ENCODE measurements at regions not wholly inside any gene's neighbourhood (a gene's known extent, or its start where the extent isn't known, plus 50 kb on each side); places are given as distances from the start of the nearest gene placed in this dataset.

DNA sequence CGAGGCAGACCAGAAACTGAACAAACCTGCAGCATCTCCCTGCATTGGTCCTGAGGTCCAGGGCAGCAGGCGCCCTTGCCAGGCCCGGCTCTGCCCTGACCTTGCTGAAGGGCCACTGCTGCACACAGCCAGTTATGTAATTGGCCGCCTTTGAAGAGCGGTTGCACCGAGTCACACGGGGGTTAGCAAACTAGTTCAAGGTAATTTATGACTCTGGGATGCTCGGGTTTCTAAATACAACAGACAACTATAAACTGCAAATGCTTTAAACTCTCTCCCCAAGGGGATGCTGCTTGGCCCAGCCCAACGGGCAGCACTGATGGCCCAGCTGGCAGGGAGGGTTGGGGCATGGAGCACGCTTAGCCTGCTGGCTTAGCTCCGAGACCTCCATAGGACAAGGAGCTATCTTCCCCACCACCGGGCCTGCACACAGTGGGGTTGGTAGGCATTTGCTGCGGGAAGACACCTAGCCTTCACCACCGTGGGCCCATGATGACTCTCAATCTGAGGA, 60.3 kb upstream of the IQSEC1 start:
- Histone ChIP-seq H3K9me3 (ENCODE audit: severe bottlenecking) (no peaks in the 10 kb centered on the region), H3K27me3 (ENCODE audit: insufficient read depth, poor library complexity, severe bottlenecking) (no peaks in the 10 kb centered on the region), H3K36me3 (ENCODE audit: low read depth) (no peaks in the 10 kb centered on the region), H3K4me1 (ENCODE audit: insufficient read depth, poor library complexity, severe bottlenecking) (no peaks in the 10 kb centered on the region), H3K4me3 (ENCODE audit: severe bottlenecking) (no peak overlapping the region), H3K27ac (ENCODE audit: poor library complexity, severe bottlenecking) (no peak overlapping the region)
- ATAC-seq (ENCODE audit: low read depth) (no peak), DNase-seq (ENCODE audit: low spot score) (no peak)
- TF ChIP-seq, protein P1, sequence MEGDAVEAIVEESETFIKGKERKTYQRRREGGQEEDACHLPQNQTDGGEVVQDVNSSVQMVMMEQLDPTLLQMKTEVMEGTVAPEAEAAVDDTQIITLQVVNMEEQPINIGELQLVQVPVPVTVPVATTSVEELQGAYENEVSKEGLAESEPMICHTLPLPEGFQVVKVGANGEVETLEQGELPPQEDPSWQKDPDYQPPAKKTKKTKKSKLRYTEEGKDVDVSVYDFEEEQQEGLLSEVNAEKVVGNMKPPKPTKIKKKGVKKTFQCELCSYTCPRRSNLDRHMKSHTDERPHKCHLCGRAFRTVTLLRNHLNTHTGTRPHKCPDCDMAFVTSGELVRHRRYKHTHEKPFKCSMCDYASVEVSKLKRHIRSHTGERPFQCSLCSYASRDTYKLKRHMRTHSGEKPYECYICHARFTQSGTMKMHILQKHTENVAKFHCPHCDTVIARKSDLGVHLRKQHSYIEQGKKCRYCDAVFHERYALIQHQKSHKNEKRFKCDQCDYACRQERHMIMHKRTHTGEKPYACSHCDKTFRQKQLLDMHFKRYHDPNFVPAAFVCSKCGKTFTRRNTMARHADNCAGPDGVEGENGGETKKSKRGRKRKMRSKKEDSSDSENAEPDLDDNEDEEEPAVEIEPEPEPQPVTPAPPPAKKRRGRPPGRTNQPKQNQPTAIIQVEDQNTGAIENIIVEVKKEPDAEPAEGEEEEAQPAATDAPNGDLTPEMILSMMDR (IDR thresholded peaks at IDR 0.05; ENCODE audit: poor library complexity, severe bottlenecking), result no peak

DNA sequence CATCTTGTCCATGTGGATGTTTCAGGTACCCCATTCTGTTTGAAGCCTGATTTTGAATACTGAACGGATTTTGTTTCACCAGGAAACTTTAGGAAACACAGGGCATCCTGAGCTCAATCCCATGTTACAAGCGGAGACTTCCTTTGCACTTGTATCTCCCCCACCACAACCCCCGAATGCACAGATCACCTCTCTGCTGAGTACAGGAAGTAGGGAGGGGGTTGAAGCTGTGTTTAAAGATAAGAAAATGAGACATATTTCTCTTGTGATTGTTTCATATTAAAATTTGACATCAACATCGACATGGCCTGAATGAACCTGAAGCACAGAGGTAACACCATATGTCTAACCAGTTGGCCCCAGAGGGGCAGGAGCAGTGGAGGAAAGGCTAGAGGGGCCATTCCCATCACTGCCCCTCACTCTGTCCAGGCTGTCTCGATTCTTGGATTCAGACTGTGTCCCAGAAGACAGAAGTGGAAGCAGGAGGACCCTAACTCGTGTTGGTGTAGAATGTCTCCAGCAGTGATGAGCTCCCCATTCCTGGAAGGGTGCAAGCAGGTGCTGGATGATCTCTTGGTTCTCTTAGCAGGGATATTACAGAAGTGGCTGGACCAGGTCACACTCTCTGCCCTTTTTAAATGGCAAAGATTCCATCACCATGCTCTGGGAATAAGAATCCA, 59.6 kb upstream of the IQSEC1 start:
- Histone ChIP-seq H3K4me3 (ENCODE audit: severe bottlenecking) (no peak overlapping the region), H3K27ac (ENCODE audit: poor library complexity, severe bottlenecking) (no peak overlapping the region), H3K36me3 (ENCODE audit: low read depth) (no peaks in the 10 kb centered on the region), H3K9me3 (ENCODE audit: severe bottlenecking) (no peaks in the 10 kb centered on the region), H3K4me1 (ENCODE audit: insufficient read depth, poor library complexity, severe bottlenecking) (no peaks in the 10 kb centered on the region), H3K27me3 (ENCODE audit: insufficient read depth, poor library complexity, severe bottlenecking) (no peaks in the 10 kb centered on the region)
- TF ChIP-seq, protein P1 (IDR thresholded peaks at IDR 0.05; ENCODE audit: poor library complexity, severe bottlenecking), result no peak
- no peak for ATAC-seq (ENCODE audit: low read depth)
- DNase-seq (ENCODE audit: low spot score), result no peak

DNA sequence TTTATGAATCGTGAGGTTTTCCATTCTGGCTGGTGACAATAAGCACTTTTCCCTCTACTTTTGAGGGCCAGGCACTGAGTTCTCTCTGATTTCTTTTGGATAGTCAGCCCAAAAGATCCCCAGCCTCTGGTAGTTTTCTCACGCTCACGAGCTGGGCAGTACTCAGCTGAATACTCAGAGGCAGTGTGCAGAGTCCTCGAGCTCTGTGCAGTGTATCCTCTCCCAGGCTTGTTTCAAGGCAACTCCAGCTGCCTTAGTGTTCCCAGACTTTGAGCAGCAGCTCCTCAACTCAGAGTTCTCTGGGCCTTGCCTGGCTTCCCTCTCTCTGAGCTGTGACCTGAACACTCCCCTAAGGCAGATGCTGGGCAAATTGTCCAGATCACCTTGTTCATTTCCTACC, 59.1 kb upstream of the IQSEC1 start:
- DNase-seq (ENCODE audit: low spot score) (no peak), ATAC-seq (ENCODE audit: low read depth) (no peak)
- TF ChIP-seq, protein P1 (IDR thresholded peaks at IDR 0.05; ENCODE audit: poor library complexity, severe bottlenecking), result no peak
- Histone ChIP-seq H3K9me3 (ENCODE audit: severe bottlenecking) (no peaks in the 10 kb centered on the region), H3K27me3 (ENCODE audit: insufficient read depth, poor library complexity, severe bottlenecking) (no peaks in the 10 kb centered on the region), H3K27ac (ENCODE audit: poor library complexity, severe bottlenecking) (no peak overlapping the region), H3K36me3 (ENCODE audit: low read depth) (no peaks in the 10 kb centered on the region), H3K4me3 (ENCODE audit: severe bottlenecking) (no peak overlapping the region), H3K4me1 (ENCODE audit: insufficient read depth, poor library complexity, severe bottlenecking) (no peaks in the 10 kb centered on the region)

DNA sequence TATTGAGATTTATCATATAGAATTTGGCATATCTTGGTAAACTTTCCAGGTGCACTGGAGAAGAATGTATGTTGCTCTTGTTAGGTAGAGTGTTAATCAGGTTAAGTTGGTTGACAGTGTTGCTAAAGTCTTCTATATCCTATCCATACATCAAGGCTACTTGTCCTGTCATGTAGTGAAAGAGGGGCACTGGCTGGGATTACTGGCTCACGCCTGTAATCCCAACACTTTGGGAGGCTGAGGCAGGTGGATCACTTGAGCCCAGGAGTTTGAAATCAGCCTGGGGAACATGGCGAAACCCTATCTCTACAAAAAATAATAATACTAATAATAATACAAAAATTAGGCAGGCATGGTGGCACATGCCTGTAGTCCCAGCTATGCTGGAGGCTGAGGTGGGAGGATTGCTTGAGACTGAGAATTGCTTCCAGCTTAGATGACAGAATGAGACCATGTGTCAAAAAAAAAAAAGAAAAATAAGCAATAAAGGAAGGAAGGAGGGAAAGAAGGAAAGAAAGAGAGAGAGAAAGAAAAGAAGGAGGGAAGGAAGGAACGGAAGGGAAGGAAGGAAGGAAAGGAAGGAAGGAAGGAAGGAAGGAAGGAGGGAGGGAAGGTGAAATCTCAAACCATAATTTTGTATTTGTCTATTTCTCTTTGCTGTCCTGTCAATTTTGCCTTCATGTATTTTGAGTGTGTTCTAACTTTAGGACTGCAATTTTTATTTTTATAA, 57.4 kb upstream of the IQSEC1 start:
- DNase-seq (ENCODE audit: low spot score) (no peak), ATAC-seq (ENCODE audit: low read depth) (no peak)
- Histone ChIP-seq H3K4me1 (ENCODE audit: insufficient read depth, poor library complexity, severe bottlenecking) (no peaks in the 10 kb centered on the region), H3K27ac (ENCODE audit: poor library complexity, severe bottlenecking) (no peak overlapping the region), H3K27me3 (ENCODE audit: insufficient read depth, poor library complexity, severe bottlenecking) (no peaks in the 10 kb centered on the region), H3K36me3 (ENCODE audit: low read depth) (no peaks in the 10 kb centered on the region), H3K9me3 (ENCODE audit: severe bottlenecking) (no peaks in the 10 kb centered on the region), H3K4me3 (ENCODE audit: severe bottlenecking) (no peak overlapping the region)
- TF ChIP-seq, protein P1 (IDR thresholded peaks at IDR 0.05; ENCODE audit: poor library complexity, severe bottlenecking), result no peak
